ENCODE measurements at regions not wholly inside any gene's neighbourhood (a gene's known extent, or its start where the extent isn't known, plus 50 kb on each side); places are given as distances from the start of the nearest gene placed in this dataset.

- no peak overlapping the region for H3K4me2 ChIP-seq
- TF ChIP-seq SMC3 (IDR thresholded peaks at IDR 0.05; ENCODE audit: low read depth, low read length) (peak; percentile 76), CTCF (IDR thresholded peaks at IDR 0.05) (peak; percentile 56), MXI1 (IDR thresholded peaks at IDR 0.05; ENCODE audit: low read depth, low read length) (no peak), USF2 (IDR thresholded peaks at IDR 0.05; ENCODE audit: borderline replicate concordance, low read depth, low read length) (no peak), MAX (IDR thresholded peaks at IDR 0.05; ENCODE audit: low read depth) (no peak), RAD21 (IDR thresholded peaks at IDR 0.05; ENCODE audit: low read length) (peak; percentile 83), FOXJ3 (CRISPR knock-in tag; IDR thresholded peaks at IDR 0.05) (no peak)
- H3K27me3 ChIP-seq (ENCODE audit: insufficient read depth): no peaks in the 10 kb centered on the region
- ChIA-PET POLR2A (no interaction called here), CTCF (interaction anchor here (0.6 to 4.1 kb wide), 43 partner anchors 9 to 993 kb away, joined by 3 to 51 read pairs (median 4); no protein-coding TSS in a partner anchor)
- H4K20me1 ChIP-seq (ENCODE audit: insufficient read depth): no peaks in the 10 kb centered on the region
- H2AFZ ChIP-seq (ENCODE audit: low read depth): no peak overlapping the region
- H3K9me3 ChIP-seq: no peaks in the 10 kb centered on the region
- no peaks in the 10 kb centered on the region for H3K4me1 ChIP-seq (ENCODE audit: control insufficient read depth in 1 of 2, insufficient read depth in 2 of 2, low read depth in 1 of 2, low read length in 1 of 2)
- H3K4me3 ChIP-seq (ENCODE audit: low read depth in 2 of 2, low read length in 1 of 2): no peak overlapping the region; a peak in 1 of 4 replicates
- H3F3A ChIP-seq (replicated peaks; ENCODE audit: insufficient read depth): no peaks in the 10 kb centered on the region
- H3K36me3 ChIP-seq (replicated peaks in 1 of 2; ENCODE audit: control insufficient read depth in 1 of 2, insufficient read depth in 2 of 2, low read length in 1 of 2): no peaks in the 10 kb centered on the region
- no peak overlapping the region for H3K27ac ChIP-seq (ENCODE audit: low read depth in 2 of 2, low read length in 1 of 2)
- H3K9ac ChIP-seq: no peak overlapping the region
- WGBS (ENCODE audit: low lambda C conversion rate): 16% methylated on average over 2 of the region's 2 CpGs
- H3K9me2 ChIP-seq: no peaks in the 10 kb centered on the region
- no peaks in the 10 kb centered on the region for H3K79me2 ChIP-seq (ENCODE audit: insufficient read depth)
- DNase-seq: peak; percentile 61
Measured at GRCh38 chr12:97404543-97404942, 58.1 kb upstream of the RMST start.

DNA sequence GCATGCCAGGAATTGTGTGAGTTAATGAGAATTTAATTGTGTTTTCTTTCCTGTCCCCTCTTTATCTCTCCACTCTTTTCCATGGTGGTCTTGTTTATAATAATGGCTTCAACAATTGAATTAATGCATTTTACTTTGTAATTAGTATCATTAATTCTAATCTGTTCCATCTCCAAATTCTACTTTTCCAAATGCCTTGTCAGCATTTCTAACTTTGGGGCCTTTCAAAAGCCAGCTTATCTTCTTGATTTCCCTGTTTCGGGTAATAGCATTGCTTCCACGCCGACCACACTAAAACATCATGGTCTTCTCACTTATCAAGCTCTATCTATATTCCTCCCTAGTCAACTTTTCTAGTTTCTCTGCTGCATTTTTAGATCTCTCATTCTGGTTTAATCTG is 54.2 kb upstream of the RMST start:
- no peak for DNase-seq
- H3K9me2 ChIP-seq: no peaks in the 10 kb centered on the region
- no peak overlapping the region for H3K4me2 ChIP-seq
- H3K9me3 ChIP-seq: no peaks in the 10 kb centered on the region
- 57% methylated on average over 3 of the region's 3 CpGs for WGBS (ENCODE audit: low lambda C conversion rate)
- no peak overlapping the region for H3K4me3 ChIP-seq (ENCODE audit: low read depth in 2 of 2, low read length in 1 of 2)
- ChIA-PET POLR2A (no interaction called here), CTCF (interaction anchor here (1.4 kb wide), 1 partner anchor 24 kb away, joined by 3 read pairs; no protein-coding TSS in a partner anchor)
- no peaks in the 10 kb centered on the region for H3F3A ChIP-seq (replicated peaks; ENCODE audit: insufficient read depth)
- H3K4me1 ChIP-seq (ENCODE audit: control insufficient read depth in 1 of 2, insufficient read depth in 2 of 2, low read depth in 1 of 2, low read length in 1 of 2): no peaks in the 10 kb centered on the region
- no peaks in the 10 kb centered on the region for H3K79me2 ChIP-seq (ENCODE audit: insufficient read depth)
- no peaks in the 10 kb centered on the region for H3K36me3 ChIP-seq (replicated peaks in 1 of 2; ENCODE audit: control insufficient read depth in 1 of 2, insufficient read depth in 2 of 2, low read length in 1 of 2)
- no peak overlapping the region for H3K9ac ChIP-seq
- no peaks in the 10 kb centered on the region for H3K27me3 ChIP-seq (ENCODE audit: insufficient read depth)
- no peak overlapping the region for H3K27ac ChIP-seq (ENCODE audit: low read depth in 2 of 2, low read length in 1 of 2)
- TF ChIP-seq YY1 (IDR thresholded peaks at IDR 0.05; ENCODE audit: low read depth) (no peak), RCOR1 (IDR thresholded peaks at IDR 0.05; ENCODE audit: low read length) (no peak)
- H4K20me1 ChIP-seq (ENCODE audit: insufficient read depth): no peaks in the 10 kb centered on the region
- H2AFZ ChIP-seq (ENCODE audit: low read depth): no peak overlapping the region

- no peaks in the 10 kb centered on the region for H3F3A ChIP-seq (replicated peaks; ENCODE audit: insufficient read depth)
- no peak for DNase-seq
- no peak overlapping the region for H3K27ac ChIP-seq (ENCODE audit: low read depth in 2 of 2, low read length in 1 of 2)
- H3K4me2 ChIP-seq: no peak overlapping the region
- no peaks in the 10 kb centered on the region for H3K9me3 ChIP-seq
- no peaks in the 10 kb centered on the region for H3K4me1 ChIP-seq (ENCODE audit: control insufficient read depth in 1 of 2, insufficient read depth in 2 of 2, low read depth in 1 of 2, low read length in 1 of 2)
- no peaks in the 10 kb centered on the region for H3K36me3 ChIP-seq (replicated peaks in 1 of 2; ENCODE audit: control insufficient read depth in 1 of 2, insufficient read depth in 2 of 2, low read length in 1 of 2)
- H2AFZ ChIP-seq (ENCODE audit: low read depth): no peak overlapping the region
- POLR2A ChIA-PET: no interaction called here
- 30% methylated on average over 3 of the region's 3 CpGs for WGBS (ENCODE audit: low lambda C conversion rate)
- no peaks in the 10 kb centered on the region for H4K20me1 ChIP-seq (ENCODE audit: insufficient read depth)
- H3K27me3 ChIP-seq (ENCODE audit: insufficient read depth): no peaks in the 10 kb centered on the region
- H3K79me2 ChIP-seq (ENCODE audit: insufficient read depth): no peaks in the 10 kb centered on the region
- no peaks in the 10 kb centered on the region for H3K9me2 ChIP-seq
- H3K4me3 ChIP-seq (ENCODE audit: low read depth in 2 of 2, low read length in 1 of 2): no peak overlapping the region
- CTCF ChIA-PET: no interaction called here
- TF ChIP-seq CHD2 (IDR thresholded peaks at IDR 0.05; ENCODE audit: low read length, partially characterized antibody) (no peak), POLR2AphosphoS5 (IDR thresholded peaks at IDR 0.05; ENCODE audit: low read depth, low read length) (no peak), CTCF (IDR thresholded peaks at IDR 0.05) (no peak)
- TF ChIP-seq, protein P1, sequence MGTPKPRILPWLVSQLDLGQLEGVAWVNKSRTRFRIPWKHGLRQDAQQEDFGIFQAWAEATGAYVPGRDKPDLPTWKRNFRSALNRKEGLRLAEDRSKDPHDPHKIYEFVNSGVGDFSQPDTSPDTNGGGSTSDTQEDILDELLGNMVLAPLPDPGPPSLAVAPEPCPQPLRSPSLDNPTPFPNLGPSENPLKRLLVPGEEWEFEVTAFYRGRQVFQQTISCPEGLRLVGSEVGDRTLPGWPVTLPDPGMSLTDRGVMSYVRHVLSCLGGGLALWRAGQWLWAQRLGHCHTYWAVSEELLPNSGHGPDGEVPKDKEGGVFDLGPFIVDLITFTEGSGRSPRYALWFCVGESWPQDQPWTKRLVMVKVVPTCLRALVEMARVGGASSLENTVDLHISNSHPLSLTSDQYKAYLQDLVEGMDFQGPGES (IDR thresholded peaks at IDR 0.05; ENCODE audit: low read depth, low read length): no peak
- H3K9ac ChIP-seq: no peak overlapping the region
Measured at GRCh38 chr12:97411341-97411740, 51.3 kb upstream of the RMST start.
